ENCODE measurements at regions not wholly inside any gene's neighbourhood (a gene's known extent, or its start where the extent isn't known, plus 50 kb on each side); places are given as distances from the start of the nearest gene placed in this dataset.

- TF ChIP-seq POLR2A (IDR thresholded peaks at IDR 0.05) (no peak), CTCF (IDR thresholded peaks at IDR 0.05) (peak in 1 of 3 experiments; percentile 51)
- intact Hi-C loops (cut with DNase I; ENCODE audit: low total_unique reads) = no loop called here
- peak overlapping the region in 1 of 2 donors; percentile 62 for H3K4me3 ChIP-seq
- H3K36me3 ChIP-seq (ENCODE audit: low read depth, missing control alignments) = no peaks in the 10 kb centered on the region
- H3K27me3 ChIP-seq = no peaks in the 10 kb centered on the region
- no peak for DNase-seq
- no peaks in the 10 kb centered on the region for H3K9me3 ChIP-seq
- H3K4me1 ChIP-seq = no peaks in the 10 kb centered on the region
- no peak overlapping the region for H3K27ac ChIP-seq
- WGBS, 2 donors = 4 to 10% methylated on average over 4 of the region's 4 CpGs
Observed at GRCh38 chrX:51395480-51395809, 62.8 kb downstream of the NUDT10 start.

Measured in testis (tissue), 2 donors.